Lung microvascular endothelial cell (primary cell): ENCODE measurements at regions not wholly inside any gene's neighbourhood (a gene's known extent, or its start where the extent isn't known, plus 50 kb on each side); places are given as distances from the start of the nearest gene placed in this dataset.

Source experiments
- DNase-seq, 2 donors: peaks; one replicate each; pipeline versions ENCODE4 v3.0.0 to v3.0.0-alpha.2; 2010; ENCODE audit warnings: low read depth in 2 of 2

GRCh38 chr2:173761603-173762119, 203.5 kb downstream of the SP3 start:
- DNase-seq, result no peak

- DNase-seq, result no peak
Measured at GRCh38 chr2:173762221-173762620, 203.0 kb downstream of the SP3 start.

- DNase-seq, result no peak
Measured at GRCh38 chr2:173762864-173763263, 202.3 kb downstream of the SP3 start.

- DNase-seq, result no peak
Measured at GRCh38 chr2:173763641-173764040, 201.5 kb downstream of the SP3 start.

GRCh38 chr2:173764094-173764493, 201.1 kb downstream of the SP3 start:
- no peak for DNase-seq

GRCh38 chr2:173766537-173767289, 198.5 kb downstream of the SP3 start:
- no peak for DNase-seq

- DNase-seq, result no peak
Measured at GRCh38 chr2:173770947-173771678, 194.1 kb downstream of the SP3 start.

GRCh38 chr2:173772205-173772604, 193.0 kb downstream of the SP3 start:
- DNase-seq, result no peak

- no peak for DNase-seq
Measured at GRCh38 chr2:173773076-173773475, 192.1 kb downstream of the SP3 start.

- no peak for DNase-seq
Measured at GRCh38 chr2:173775440-173775839, 189.7 kb downstream of the SP3 start.

- no peak for DNase-seq
Measured at GRCh38 chr2:173782681-173783080, 182.5 kb downstream of the SP3 start.

GRCh38 chr2:173783382-173783781, 181.8 kb downstream of the SP3 start:
- DNase-seq, result no peak

DNA sequence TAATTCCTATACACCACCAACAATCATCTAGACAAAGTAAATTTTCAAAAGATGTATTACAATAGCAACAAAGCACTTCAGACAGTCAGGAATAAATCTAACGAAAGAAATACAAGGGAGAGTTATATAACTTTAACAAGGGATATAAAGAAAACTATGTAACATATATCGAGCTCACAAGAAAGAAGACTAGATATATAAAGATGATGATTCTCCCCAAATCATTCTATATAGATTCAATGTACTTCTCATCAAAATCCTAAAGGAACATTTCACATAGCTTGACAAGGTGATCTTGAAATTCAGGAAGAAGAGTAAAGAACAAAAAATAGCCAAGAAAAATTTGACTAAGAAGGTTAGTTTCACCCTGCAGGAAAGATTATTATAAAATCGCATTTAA, 179.4 kb downstream of the SP3 start:
- no peak for DNase-seq

DNA sequence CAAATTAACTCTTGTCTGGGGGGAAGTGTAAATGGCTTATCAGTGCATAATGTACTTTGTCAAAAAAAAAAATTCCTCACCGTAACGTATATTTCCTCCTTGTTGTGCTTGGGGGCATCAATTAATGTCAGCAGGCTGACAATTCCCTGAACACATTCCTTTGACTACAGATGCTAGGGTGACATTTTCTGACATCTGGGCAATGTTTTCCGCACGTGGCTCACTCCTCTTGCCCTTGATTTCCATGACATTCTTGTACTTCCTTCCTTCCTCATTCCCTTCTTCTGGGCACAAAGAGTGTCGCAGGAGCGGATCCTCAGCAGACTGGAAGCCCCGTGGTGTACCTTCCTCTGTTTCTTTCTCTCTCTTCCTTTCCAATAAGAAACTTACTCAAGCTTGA, 173.7 kb downstream of the SP3 start:
- DNase-seq, result no peak

- DNase-seq, result no peak
Measured at GRCh38 chr2:173792166-173792565, 173.0 kb downstream of the SP3 start.

- DNase-seq, result no peak
Measured at GRCh38 chr2:173792741-173793140, 172.4 kb downstream of the SP3 start.

DNA sequence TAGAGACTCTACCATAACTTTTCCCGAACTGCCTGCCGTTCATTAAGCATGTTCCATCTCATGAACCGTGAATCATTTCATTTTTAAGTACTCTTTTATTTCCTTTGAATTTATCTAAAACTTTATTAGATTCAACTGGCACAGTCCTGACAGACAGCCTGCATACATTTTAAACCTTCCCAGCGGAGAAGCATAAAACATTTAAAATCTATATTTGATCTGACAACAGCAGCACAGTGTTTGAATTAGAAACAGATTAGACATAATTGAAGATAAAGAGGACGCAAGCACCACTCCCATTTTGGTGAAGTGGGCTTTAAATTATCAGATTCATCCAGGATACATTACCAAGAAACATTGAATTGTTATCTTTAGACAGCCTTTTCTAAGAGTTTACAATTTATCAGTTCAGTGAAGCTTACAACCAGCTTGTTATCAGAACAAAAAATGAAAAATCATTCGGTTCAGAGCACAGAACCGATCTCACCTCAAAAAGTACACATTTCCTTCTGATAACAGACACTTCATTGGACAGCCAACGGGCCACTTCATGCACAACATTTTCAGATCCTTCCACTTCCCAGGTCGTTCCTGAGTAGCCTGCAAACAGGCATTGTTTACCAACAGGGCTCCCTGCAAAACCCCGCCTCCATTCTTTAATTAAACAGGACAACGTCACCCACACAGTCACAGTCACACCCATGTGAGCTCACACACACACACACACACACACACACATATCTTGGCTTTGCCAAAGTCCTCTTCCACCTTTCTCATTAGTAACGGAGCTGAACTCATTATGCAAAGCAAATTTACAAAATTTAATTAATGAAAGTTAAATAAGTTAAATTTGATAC, 171.2 kb downstream of the SP3 start:
- DNase-seq, result no peak

DNA sequence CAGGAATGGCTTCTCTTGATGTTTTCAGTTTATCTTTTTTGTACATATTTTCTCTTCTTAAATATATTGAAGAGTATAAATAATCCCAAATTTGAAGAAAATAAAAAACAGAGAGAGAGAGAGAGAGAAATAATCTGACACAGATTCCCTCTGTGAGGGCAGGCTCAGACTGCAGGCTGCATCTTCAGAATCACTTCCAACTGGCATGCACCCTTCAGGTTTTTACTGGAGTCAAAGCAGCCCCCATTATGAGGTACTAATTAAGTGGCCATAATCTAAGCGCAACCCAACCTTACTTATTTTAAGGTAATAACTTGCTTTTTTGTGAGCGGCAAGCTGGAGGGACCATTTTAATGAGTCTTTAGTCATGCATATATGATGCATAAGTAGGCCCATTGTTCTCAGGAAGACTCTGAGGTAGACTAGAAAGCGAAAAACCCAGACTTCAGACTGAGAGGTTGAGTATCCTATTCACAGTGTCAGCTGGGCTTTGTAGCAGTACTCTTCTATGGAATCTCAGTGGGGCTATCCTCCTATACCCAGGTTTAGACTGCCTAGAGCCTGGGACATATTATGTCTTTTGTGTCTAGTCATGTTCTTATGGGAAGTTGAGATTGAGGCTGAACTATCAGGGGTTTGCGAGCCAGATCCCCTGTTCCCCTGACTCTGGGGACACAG, 167.4 kb downstream of the SP3 start:
- DNase-seq, result no peak

- DNase-seq, result no peak
Measured at GRCh38 chr2:173802518-173802917, 162.7 kb downstream of the SP3 start.

- no peak for DNase-seq
Measured at GRCh38 chr2:173803449-173803848, 161.7 kb downstream of the SP3 start.

DNA sequence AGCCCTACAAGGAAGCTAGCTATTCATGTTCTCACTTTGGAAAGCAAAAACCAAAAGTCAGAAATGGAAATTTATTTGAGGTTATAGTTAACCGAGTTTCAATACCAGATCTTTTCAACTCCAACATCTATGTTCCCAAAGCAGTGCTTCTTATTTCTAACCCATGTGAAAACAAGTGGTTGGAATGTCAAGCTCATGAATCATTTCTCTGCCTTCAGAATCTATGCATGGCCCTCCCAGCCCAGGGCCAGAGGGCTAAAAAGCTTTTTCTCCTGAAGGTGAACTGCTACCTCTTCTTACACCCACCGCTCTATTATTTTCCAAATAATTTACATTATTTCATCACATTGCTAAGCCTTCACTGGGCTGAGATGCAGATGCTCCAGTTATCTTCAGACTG, 158.4 kb downstream of the SP3 start:
- no peak for DNase-seq
